ENCODE measurements at regions not wholly inside any gene's neighbourhood (a gene's known extent, or its start where the extent isn't known, plus 50 kb on each side); places are given as distances from the start of the nearest gene placed in this dataset.

- TF ChIP-seq CTCF (IDR thresholded peaks at IDR 0.05; ENCODE audit: insufficient read depth in 1 of 2, low read depth in 1 of 2, low read length in 1 of 2, severe bottlenecking in 1 of 2, unreplicated experiment in 1 of 2): no peak
- no peaks in the 10 kb centered on the region for H3K4me1 Mint-ChIP-seq (ENCODE audit: low read depth, unreplicated experiment)
- Histone ChIP-seq H3K4me3 (ENCODE audit: low read depth, low read length) (no peak overlapping the region), H3K9me3 (0 out of 2 replicates have a peak, but pooled peaks cover under 1% of the 10 kb centered on the region), H3K27me3 (replicated peaks; ENCODE audit: control insufficient read depth, insufficient read depth, low read length) (no peaks in the 10 kb centered on the region), H3K4me1 (no peaks in the 10 kb centered on the region), H3K36me3 (ENCODE audit: control insufficient read depth, insufficient read depth, low read length) (no peaks in the 10 kb centered on the region)
- intact Hi-C loops (cut with micrococcal nuclease; ENCODE audit: unreplicated experiment): no loop called here
- ChIA-PET POLR2A (no interaction called here), CTCF (no interaction called here)
- peaks cover 13% of the 10 kb centered on the region for H3K27me3 Mint-ChIP-seq (ENCODE audit: insufficient read depth, unreplicated experiment)
- no peak for DNase-seq
- peaks cover 8% of the 10 kb centered on the region for H3K9me3 Mint-ChIP-seq (ENCODE audit: unreplicated experiment)
- BruUV-seq (replicated peaks): no TSS peak
- H3K27ac Mint-ChIP-seq (ENCODE audit: unreplicated experiment): no peak overlapping the region
- H3K36me3 Mint-ChIP-seq (ENCODE audit: insufficient read depth, unreplicated experiment): no peaks in the 10 kb centered on the region
- no peak overlapping the region for H3K4me3 Mint-ChIP-seq (ENCODE audit: unreplicated experiment)
Observed at GRCh38 chr2:7524195-7524594, 607.0 kb downstream of the RNF144A start.

GRCh38 chr2:7525746-7526145, 608.5 kb downstream of the RNF144A start:
- H3K36me3 ChIP-seq (ENCODE audit: control insufficient read depth, insufficient read depth, low read length): no peaks in the 10 kb centered on the region
- BruUV-seq (replicated peaks): no TSS peak

GRCh38 chr2:7527165-7527722, 610.0 kb downstream of the RNF144A start:
- no peak overlapping the region for H3K4me3 Mint-ChIP-seq (ENCODE audit: unreplicated experiment)
- no peaks in the 10 kb centered on the region for H3K4me1 Mint-ChIP-seq (ENCODE audit: low read depth, unreplicated experiment)
- H3K27me3 Mint-ChIP-seq (ENCODE audit: insufficient read depth, unreplicated experiment): peaks cover 9% of the 10 kb centered on the region
- POLR2A ChIA-PET: no interaction called here
- peaks cover 20% of the 10 kb centered on the region for H3K9me3 Mint-ChIP-seq (ENCODE audit: unreplicated experiment)
- H3K36me3 Mint-ChIP-seq (ENCODE audit: insufficient read depth, unreplicated experiment): no peaks in the 10 kb centered on the region
- Histone ChIP-seq H3K9me3 (0 out of 2 replicates have a peak, but pooled peaks cover 16% of the 10 kb centered on the region), H3K36me3 (ENCODE audit: control insufficient read depth, insufficient read depth, low read length) (no peaks in the 10 kb centered on the region), H3K27me3 (replicated peaks; ENCODE audit: control insufficient read depth, insufficient read depth, low read length) (no peaks in the 10 kb centered on the region), H3K4me3 (ENCODE audit: low read depth, low read length) (no peak overlapping the region), H3K4me1 (no peaks in the 10 kb centered on the region)
- DNase-seq: no peak
- CTCF ChIA-PET: no interaction called here
- no peak for TF ChIP-seq CTCF (IDR thresholded peaks at IDR 0.05; ENCODE audit: insufficient read depth in 1 of 2, low read depth in 1 of 2, low read length in 1 of 2, severe bottlenecking in 1 of 2, unreplicated experiment in 1 of 2)
- H3K27ac Mint-ChIP-seq (ENCODE audit: unreplicated experiment): no peak overlapping the region
- intact Hi-C loops (cut with micrococcal nuclease; ENCODE audit: unreplicated experiment): no loop called here
- BruUV-seq (replicated peaks): no TSS peak

More at GRCh38 chr2:7525746-7526145, 608.5 kb downstream of the RNF144A start:
- TF ChIP-seq CTCF (IDR thresholded peaks at IDR 0.05; ENCODE audit: insufficient read depth in 1 of 2, low read depth in 1 of 2, low read length in 1 of 2, severe bottlenecking in 1 of 2, unreplicated experiment in 1 of 2): no peak
- Histone ChIP-seq H3K4me3 (ENCODE audit: low read depth, low read length) (no peak overlapping the region), H3K4me1 (no peaks in the 10 kb centered on the region), H3K9me3 (0 out of 2 replicates have a peak, but pooled peaks cover 10% of the 10 kb centered on the region), H3K27me3 (replicated peaks; ENCODE audit: control insufficient read depth, insufficient read depth, low read length) (no peaks in the 10 kb centered on the region)
- no peaks in the 10 kb centered on the region for H3K4me1 Mint-ChIP-seq (ENCODE audit: low read depth, unreplicated experiment)
- no peaks in the 10 kb centered on the region for H3K36me3 Mint-ChIP-seq (ENCODE audit: insufficient read depth, unreplicated experiment)
- DNase-seq: no peak
- no peak overlapping the region for H3K27ac Mint-ChIP-seq (ENCODE audit: unreplicated experiment)
- ChIA-PET POLR2A (no interaction called here), CTCF (no interaction called here)
- peaks cover 10% of the 10 kb centered on the region for H3K9me3 Mint-ChIP-seq (ENCODE audit: unreplicated experiment)
- intact Hi-C loops (cut with micrococcal nuclease; ENCODE audit: unreplicated experiment): no loop called here
- H3K27me3 Mint-ChIP-seq (ENCODE audit: insufficient read depth, unreplicated experiment): peaks cover 13% of the 10 kb centered on the region
- H3K4me3 Mint-ChIP-seq (ENCODE audit: unreplicated experiment): no peak overlapping the region

Data from Caco-2 (cell line).